IMR-90 (cell line): ENCODE measurements at regions not wholly inside any gene's neighbourhood (a gene's known extent, or its start where the extent isn't known, plus 50 kb on each side); places are given as distances from the start of the nearest gene placed in this dataset.

Source experiments
- ATAC-seq: fragments of 200-7000 bp; cut with Tn5 transposase; 2 replicates; pipeline ENCODE4 v1.9.1; 2020; ENCODE audit warnings: low read depth, mild to moderate bottlenecking, moderate library complexity
- BruUV-seq: library from RNA; stranded (reverse); fragments of 400-500 nt; replicated peaks from 2 replicates; lab custom pipeline; 2021; lab: Mats Ljungman, UMichigan
- CTCF ChIA-PET: fragments of 300-600 bp; formaldehyde crosslinking; extraction: SDS; loops from one replicate; lab custom pipeline; 2021; ENCODE audit warnings: antibody characterized with exemption; lab: Yijun Ruan, JAX
- POLR2A ChIA-PET: fragments of 300-600 bp; sonication (Branson Sonifier 250); formaldehyde crosslinking; loops from one replicate; lab custom pipeline; 2022; ENCODE audit warnings: antibody characterized with exemption; ENCODE audit not compliant: unreplicated experiment; lab: Charles Lee
- DNase-seq: peaks from one replicate; pipeline ENCODE4 v3.0.0; 2013
- H2AFZ ChIP-seq: replicated peaks from 2 replicates; pipeline ENCODE3; 2013; ENCODE audit warnings: low read length, mild to moderate bottlenecking; ENCODE audit not compliant: poor library complexity
- H2AK5ac ChIP-seq: 2 replicates; pipeline ENCODE4 v1.6.1; 2013; ENCODE audit warnings: low read depth, low read length, inconsistent platforms
- H2AK9ac ChIP-seq: replicated peaks from 2 replicates; pipeline ENCODE3; 2013; ENCODE audit warnings: mild to moderate bottlenecking, low read depth, low read length, moderate library complexity; ENCODE audit not compliant: poor library complexity
- H2BK120ac ChIP-seq: 2 replicates; pipeline ENCODE4 v1.6.1; 2013; ENCODE audit warnings: low read depth, low read length, inconsistent platforms
- H2BK15ac ChIP-seq: 3 replicates; pipeline ENCODE4 v1.6.1; 2013; ENCODE audit warnings: low read depth, low read length, inconsistent platforms
- H2BK20ac ChIP-seq: 2 replicates; pipeline ENCODE4 v1.6.1; 2013; ENCODE audit warnings: low read depth, mild to moderate bottlenecking, inconsistent platforms, low read length, moderate library complexity
- H2BK5ac ChIP-seq: 2 replicates; pipeline ENCODE4 v1.6.1; 2013; ENCODE audit warnings: mild to moderate bottlenecking, low read depth, low read length, inconsistent platforms; ENCODE audit not compliant: poor library complexity, severe bottlenecking
- H3K14ac ChIP-seq: replicated peaks from 2 replicates; pipeline ENCODE4 v1.6.1; 2013; ENCODE audit warnings: low read depth, low read length, inconsistent platforms
- H3K18ac ChIP-seq: 2 replicates; pipeline ENCODE4 v1.6.1; 2013; ENCODE audit warnings: low read depth, low read length, control low read depth
- H3K23ac ChIP-seq: 2 replicates; pipeline ENCODE4 v1.6.1; 2013; ENCODE audit warnings: low read depth, low read length, inconsistent platforms
- H3K27ac ChIP-seq: 2 replicates; pipeline ENCODE4 v1.5.1; 2013; ENCODE audit warnings: mild to moderate bottlenecking, control low read depth, low read length; ENCODE audit not compliant: insufficient read depth
- H3K27me3 ChIP-seq: 2 replicates; pipeline ENCODE4 v1.6.1; 2013; ENCODE audit warnings: low read length; ENCODE audit not compliant: control insufficient read depth, insufficient read depth
- H3K36me3 ChIP-seq: 2 replicates; pipeline ENCODE4 v1.6.1; 2013; ENCODE audit warnings: low read length, mixed read lengths; ENCODE audit not compliant: control insufficient read depth, insufficient read depth
- H3K4ac ChIP-seq: 2 replicates; pipeline ENCODE4 v1.6.1; 2013; ENCODE audit warnings: low read depth, low read length, inconsistent platforms
- H3K4me1 ChIP-seq: 2 replicates; pipeline ENCODE4 v1.6.1; 2013; ENCODE audit warnings: low read length, mixed read lengths; ENCODE audit not compliant: control insufficient read depth, insufficient read depth
- H3K4me2 ChIP-seq: 2 replicates; pipeline ENCODE4 v1.6.1; 2013; ENCODE audit warnings: low read depth, mild to moderate bottlenecking, control low read depth, low read length, moderate library complexity
- H3K4me3 ChIP-seq: 2 replicates; pipeline ENCODE4 v1.5.1; 2013; ENCODE audit warnings: low read depth, mild to moderate bottlenecking, control low read depth, low read length, moderate library complexity; ENCODE audit not compliant: insufficient read depth
- H3K56ac ChIP-seq: 2 replicates; pipeline ENCODE4 v1.6.1; 2013; ENCODE audit warnings: low read length, inconsistent platforms; ENCODE audit not compliant: insufficient read depth; ENCODE audit errors: extremely low read depth
- H3K79me1 ChIP-seq, 2 experiments: 2 replicates each; pipeline ENCODE4 v1.6.1; 2013; ENCODE audit warnings: low read length in 2 of 2, inconsistent platforms in 1 of 2, low read depth in 1 of 2
- H3K9ac ChIP-seq: 2 replicates; pipeline ENCODE4 v1.6.1; 2013; ENCODE audit warnings: low read depth, low read length, control low read depth
- H3K9me1 ChIP-seq: 2 replicates; pipeline ENCODE4 v1.6.1; 2013; ENCODE audit warnings: low read length, inconsistent platforms; ENCODE audit not compliant: insufficient read depth
- H3K9me3 ChIP-seq: 2 replicates; pipeline ENCODE4 v1.6.1; 2013; ENCODE audit warnings: low read length; ENCODE audit not compliant: control insufficient read depth, insufficient read depth
- H4K20me1 ChIP-seq: 2 replicates; pipeline ENCODE4 v1.6.1; 2013; ENCODE audit warnings: low read length, inconsistent platforms; ENCODE audit not compliant: insufficient read depth
- H4K5ac ChIP-seq: 2 replicates; pipeline ENCODE4 v1.6.1; 2013; ENCODE audit warnings: mild to moderate bottlenecking, low read depth, low read length, control low read depth
- H4K8ac ChIP-seq, 2 experiments: 2 replicates each; pipeline ENCODE4 v1.6.1; 2013; ENCODE audit warnings: low read depth in 2 of 2, low read length in 2 of 2, control low read depth in 1 of 2, inconsistent platforms in 1 of 2
- H4K91ac ChIP-seq: 2 replicates; pipeline ENCODE4 v1.6.1; 2013; ENCODE audit warnings: low read depth, low read length, inconsistent platforms; ENCODE audit not compliant: insufficient read depth
- CHD1 ChIP-seq: IDR thresholded peaks from 2 replicates; pipeline ENCODE4 v1.6.1; 2012; ENCODE audit warnings: low read depth, low read length, improper control_type of control experiment
- CTCF ChIP-seq: conservative IDR thresholded peaks from 2 replicates; pipeline ENCODE4 v1.5.1; 2012; ENCODE audit warnings: mild to moderate bottlenecking, low read depth, low read length, improper control_type of control experiment
- ELK1 ChIP-seq: fragments of 150-350 bp; IDR thresholded peaks from 2 replicates; pipeline ENCODE4 v1.6.1; 2016; ENCODE audit warnings: low read depth, mild to moderate bottlenecking, low read length, moderate library complexity, borderline replicate concordance
- MAFK ChIP-seq: IDR thresholded peaks from 2 replicates; pipeline ENCODE4 v1.6.1; 2012; ENCODE audit warnings: low read depth, low read length, improper control_type of control experiment
- MAZ ChIP-seq: IDR thresholded peaks from 2 replicates; pipeline ENCODE4 v1.6.1; 2012; ENCODE audit warnings: low read depth, mild to moderate bottlenecking, low read length, improper control_type of control experiment, moderate library complexity, borderline replicate concordance
- MXI1 ChIP-seq: IDR thresholded peaks from 2 replicates; pipeline ENCODE4 v1.6.1; 2012; ENCODE audit warnings: low read depth, mild to moderate bottlenecking, low read length, moderate library complexity, borderline replicate concordance
- NFE2L2 ChIP-seq: fragments of 150-350 bp; IDR thresholded peaks from 2 replicates; pipeline ENCODE4 v1.6.1; 2016; ENCODE audit warnings: low read depth, mild to moderate bottlenecking, low read length
- POLR2A ChIP-seq: IDR thresholded peaks from 2 replicates; pipeline ENCODE4 v1.6.1; 2012; ENCODE audit warnings: mild to moderate bottlenecking, low read depth, low read length
- RAD21 ChIP-seq: IDR thresholded peaks from 2 replicates; pipeline ENCODE4 v1.6.1; 2012; ENCODE audit warnings: low read length, improper control_type of control experiment
- RCOR1 ChIP-seq: IDR thresholded peaks from 2 replicates; pipeline ENCODE4 v1.6.1; 2012; ENCODE audit warnings: mild to moderate bottlenecking, low read length, improper control_type of control experiment; ENCODE audit not compliant: insufficient replicate concordance
- RFX5 ChIP-seq: IDR thresholded peaks from 2 replicates; pipeline ENCODE4 v1.8.0; 2012; ENCODE audit warnings: low read depth, mild to moderate bottlenecking, low read length, moderate library complexity
- SMC3 ChIP-seq: fragments of 150-350 bp; IDR thresholded peaks from 2 replicates; pipeline ENCODE4 v1.6.1; 2016; ENCODE audit warnings: low read depth, mild to moderate bottlenecking, antibody characterized with exemption, low read length, moderate library complexity
- USF2 ChIP-seq: fragments of 150-350 bp; IDR thresholded peaks from 2 replicates; pipeline ENCODE4 v1.6.1; 2017; ENCODE audit warnings: mild to moderate bottlenecking, antibody characterized with exemption, low read length, low read depth
- WGBS, 2 experiments: methylation state at CpG; one replicate each; pipeline versions ENCODE4 v1.1.5 to v1.1.7; 2013; ENCODE audit warnings: missing lambda C conversion rate in 2 of 2; ENCODE audit not compliant: insufficient read length in 1 of 2; ENCODE audit errors: extremely low coverage in 2 of 2; 5-methylcytosine and 5-hydroxymethylcytosine counted together
- dilution Hi-C: fragments of 300-500 bp; cut with HindIII; formaldehyde crosslinking; loops from one replicate; pipeline ENCODE4 v1.14.3; 2018; ENCODE audit warnings: low sequenced_read_pairs; ENCODE audit not compliant: unreplicated experiment
- in situ Hi-C: fragments of 300-500 bp; cut with MboI; formaldehyde crosslinking; loops from 3 replicates; pipeline ENCODE4 v1.14.3; 2019; ENCODE audit warnings: low sequenced_read_pairs, inconsistent platforms, mixed read lengths
- intact Hi-C: fragments of 100-400 bp; cut with micrococcal nuclease; formaldehyde crosslinking; loops from 2 replicates; pipeline ENCODE4 v1.10.0; 2022

GRCh38 chr13:48862572-48862971, 113.1 kb upstream of the FNDC3A start:
- Histone ChIP-seq H2BK5ac (no peak overlapping the region), H3K4me3 (no peak overlapping the region), H2AK9ac (no peak overlapping the region), H3K9me3 (no peaks in the 10 kb centered on the region), H3K9me1 (no peaks in the 10 kb centered on the region), H4K91ac (no peak overlapping the region), H2BK120ac (no peak overlapping the region), H2AFZ (no peak overlapping the region), H3K18ac (no peak overlapping the region), H4K20me1 (no peaks in the 10 kb centered on the region), H3K36me3 (no peaks in the 10 kb centered on the region), H3K56ac (no peak overlapping the region), H3K27me3 (no peaks in the 10 kb centered on the region; the same call in 1 of the 2 replicates), H2AK5ac (no peak overlapping the region), H3K23ac (no peak overlapping the region), H3K9ac (no peak overlapping the region), H2BK15ac (no peak overlapping the region), H3K4ac (no peak overlapping the region), H3K14ac (no peak overlapping the region), H2BK20ac (no peak overlapping the region), H4K5ac (no peak overlapping the region), H4K8ac (no peak overlapping the region), H3K79me1 (no peaks in the 10 kb centered on the region), H3K27ac (no peak overlapping the region), H3K4me2 (no peak overlapping the region), H3K4me1 (peaks cover 2% of the 10 kb centered on the region; the same call in 1 of the 2 replicates)
- no TSS peak for BruUV-seq
- in situ Hi-C loops (no loop called here), dilution Hi-C loops (no loop called here), intact Hi-C loops (no loop called here)
- TF ChIP-seq RCOR1 (no peak), MXI1 (no peak), RAD21 (no peak), CHD1 (no peak), CTCF (no peak), NFE2L2 (no peak), POLR2A (no peak), MAZ (no peak), MAFK (no peak), ELK1 (no peak), SMC3 (no peak), RFX5 (no peak), USF2 (no peak)
- 60% methylated on average over 2 of the region's 3 CpGs; no CpG with 5 or more reads in 1 of the 2 experiments for WGBS, 2 experiments
- no peak for ATAC-seq
- ChIA-PET CTCF (no interaction called here), POLR2A (no interaction called here)
- DNase-seq = peak; percentile 5
